Large intestine (tissue), 3 donors: ENCODE measurements at regions not wholly inside any gene's neighbourhood (a gene's known extent, or its start where the extent isn't known, plus 50 kb on each side); places are given as distances from the start of the nearest gene placed in this dataset.
"Not testable (repeated sequence)": the region's sequence is repeated elsewhere in the genome, so short reads cannot be mapped to it uniquely, and the experiment has no call there.

Experiments used
- DNase-seq, 2 donors: peaks; one replicate each; pipeline versions ENCODE4 v3.0.0 to v3.0.0-alpha.2; 2013
- H3K27ac ChIP-seq: one replicate; pipeline ENCODE4 v1.5.1; 2013; ENCODE audit warnings: low read length
- H3K27me3 ChIP-seq: 2 replicates; pipeline ENCODE4 v1.6.1; 2013; ENCODE audit warnings: low read length; ENCODE audit not compliant: control insufficient read depth, insufficient read depth
- H3K36me3 ChIP-seq: 2 replicates; pipeline ENCODE4 v1.6.1; 2013; ENCODE audit warnings: low read length; ENCODE audit not compliant: control insufficient read depth, insufficient read depth
- H3K4me1 ChIP-seq: one replicate; pipeline ENCODE4 v1.6.1; 2013; ENCODE audit warnings: low read length; ENCODE audit not compliant: control insufficient read depth, insufficient read depth
- H3K4me3 ChIP-seq: one replicate; pipeline ENCODE4 v1.5.1; 2013; ENCODE audit warnings: low read length
- H3K9me3 ChIP-seq: one replicate; pipeline ENCODE4 v1.6.1; 2013; ENCODE audit warnings: mild to moderate bottlenecking, low read depth, low read length, moderate library complexity; ENCODE audit not compliant: control insufficient read depth
- WGBS: methylation state at CpG from one replicate; pipeline ENCODE4 v1.1.5; 2013; ENCODE audit warnings: low lambda C conversion rate; ENCODE audit not compliant: insufficient coverage; 5-methylcytosine and 5-hydroxymethylcytosine counted together

- H3K27ac ChIP-seq, result no peak overlapping the region
- H3K36me3 ChIP-seq, result no peaks in the 10 kb centered on the region
- no peaks in the 10 kb centered on the region for H3K4me1 ChIP-seq
- DNase-seq, result no peak
- no peak overlapping the region for H3K4me3 ChIP-seq
- H3K27me3 ChIP-seq, result no peaks in the 10 kb centered on the region
- H3K9me3 ChIP-seq, result no peaks in the 10 kb centered on the region
- WGBS, result no CpG with 5 or more reads among the region's 7 CpGs
Measured at GRCh38 chr20:23299673-23300050, 50.9 kb upstream of the NXT1 start.

- Histone ChIP-seq H3K4me3 (no peak overlapping the region), H3K9me3 (no peaks in the 10 kb centered on the region), H3K27ac (no peak overlapping the region), H3K36me3 (no peaks in the 10 kb centered on the region), H3K27me3 (no peaks in the 10 kb centered on the region), H3K4me1 (no peaks in the 10 kb centered on the region)
- no CpG with 5 or more reads among the region's 6 CpGs for WGBS
- no peak for DNase-seq
Measured at GRCh38 chr20:23298926-23299672, 51.5 kb upstream of the NXT1 start.

GRCh38 chr20:23298155-23298554 is 52.4 kb upstream of the NXT1 start:
- no peaks in the 10 kb centered on the region for H3K36me3 ChIP-seq
- no peaks in the 10 kb centered on the region for H3K4me1 ChIP-seq
- H3K4me3 ChIP-seq, result no peak overlapping the region
- H3K27ac ChIP-seq, result no peak overlapping the region
- WGBS, result no CpG with 5 or more reads among the region's 6 CpGs
- no peak for DNase-seq
- no peaks in the 10 kb centered on the region for H3K27me3 ChIP-seq
- H3K9me3 ChIP-seq, result no peaks in the 10 kb centered on the region

GRCh38 chr20:23296841-23297701 is 53.5 kb upstream of the NXT1 start:
- Histone ChIP-seq H3K4me3 (no peak overlapping the region), H3K9me3 (no peaks in the 10 kb centered on the region), H3K27me3 (no peaks in the 10 kb centered on the region), H3K36me3 (no peaks in the 10 kb centered on the region), H3K4me1 (no peaks in the 10 kb centered on the region), H3K27ac (no peak overlapping the region)
- no peak for DNase-seq
- 68% methylated on average over 4 of the region's 17 CpGs for WGBS

GRCh38 chr20:23295934-23296333 is 54.7 kb upstream of the NXT1 start:
- no peaks in the 10 kb centered on the region for H3K4me1 ChIP-seq

GRCh38 chr20:23294671-23295070 is 55.9 kb upstream of the NXT1 start:
- Histone ChIP-seq H3K9me3 (no peaks in the 10 kb centered on the region), H3K36me3 (no peaks in the 10 kb centered on the region), H3K27ac (no peak overlapping the region), H3K27me3 (no peaks in the 10 kb centered on the region), H3K4me1 (no peaks in the 10 kb centered on the region), H3K4me3 (no peak overlapping the region)
- no peak for DNase-seq
- no CpG with 5 or more reads among the region's 10 CpGs for WGBS

More at GRCh38 chr20:23295934-23296333, 54.7 kb upstream of the NXT1 start:
- WGBS, result no CpG with 5 or more reads among the region's 5 CpGs
- H3K27me3 ChIP-seq, result no peaks in the 10 kb centered on the region
- no peaks in the 10 kb centered on the region for H3K36me3 ChIP-seq
- H3K4me3 ChIP-seq, result no peak overlapping the region
- H3K9me3 ChIP-seq, result no peaks in the 10 kb centered on the region
- no peak overlapping the region for H3K27ac ChIP-seq
- DNase-seq, result no peak

- Histone ChIP-seq H3K9me3 (no peaks in the 10 kb centered on the region), H3K36me3 (no peaks in the 10 kb centered on the region), H3K4me1 (no peaks in the 10 kb centered on the region), H3K27me3 (no peaks in the 10 kb centered on the region), H3K27ac (no peak overlapping the region), H3K4me3 (no peak overlapping the region)
- no peak for DNase-seq
- no CpG with 5 or more reads among the region's 6 CpGs for WGBS
Measured at GRCh38 chr20:23294166-23294565, 56.4 kb upstream of the NXT1 start.

GRCh38 chr20:23293689-23294088 is 56.9 kb upstream of the NXT1 start:
- Histone ChIP-seq H3K4me1 (no peaks in the 10 kb centered on the region), H3K36me3 (no peaks in the 10 kb centered on the region), H3K27me3 (no peaks in the 10 kb centered on the region), H3K27ac (no peak overlapping the region), H3K4me3 (no peak overlapping the region), H3K9me3 (no peaks in the 10 kb centered on the region)
- DNase-seq, result no peak
- WGBS, result no CpG with 5 or more reads among the region's 6 CpGs

GRCh38 chr20:23292311-23292710 is 58.3 kb upstream of the NXT1 start:
- not testable (repeated sequence) for H3K4me3 ChIP-seq, H3K27ac ChIP-seq, H3K36me3 ChIP-seq, H3K27me3 ChIP-seq, H3K9me3 ChIP-seq, DNase-seq, H3K4me1 ChIP-seq
- WGBS, result no CpG with 5 or more reads among the region's 5 CpGs

- Histone ChIP-seq H3K4me3 (no peak overlapping the region), H3K27me3 (no peaks in the 10 kb centered on the region), H3K27ac (no peak overlapping the region), H3K36me3 (no peaks in the 10 kb centered on the region), H3K9me3 (no peaks in the 10 kb centered on the region), H3K4me1 (no peaks in the 10 kb centered on the region)
- DNase-seq, result no peak
- WGBS, result 77% methylated on average over 3 of the region's 14 CpGs
Measured at GRCh38 chr20:23291575-23292240, 58.9 kb upstream of the NXT1 start.
